ENCODE measurements at regions not wholly inside any gene's neighbourhood (a gene's known extent, or its start where the extent isn't known, plus 50 kb on each side); places are given as distances from the start of the nearest gene placed in this dataset.

DNA sequence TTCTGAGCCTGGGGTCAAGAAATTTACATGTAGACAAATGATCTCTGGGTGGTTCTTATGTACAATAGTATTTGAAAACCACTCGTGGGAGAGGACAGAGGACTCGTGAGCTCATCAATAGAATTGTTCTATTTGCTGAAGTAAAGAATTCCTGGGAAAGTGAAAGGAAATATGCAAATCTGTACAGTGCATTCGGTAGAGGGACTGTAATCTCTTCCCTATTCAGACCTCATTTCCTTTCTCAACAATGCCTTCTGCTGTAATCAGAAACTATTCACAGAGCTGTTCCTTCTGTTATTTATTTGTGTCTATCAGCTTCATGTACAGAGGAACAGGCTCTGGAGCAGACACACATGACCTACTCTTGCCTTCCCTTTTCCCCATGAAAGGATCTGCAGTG is 709.4 kb upstream of the KIRREL3 start:
- H3K4me3 ChIP-seq (ENCODE audit: control insufficient read depth, low read depth, low read length) = no peak overlapping the region
- TF ChIP-seq, protein P1, sequence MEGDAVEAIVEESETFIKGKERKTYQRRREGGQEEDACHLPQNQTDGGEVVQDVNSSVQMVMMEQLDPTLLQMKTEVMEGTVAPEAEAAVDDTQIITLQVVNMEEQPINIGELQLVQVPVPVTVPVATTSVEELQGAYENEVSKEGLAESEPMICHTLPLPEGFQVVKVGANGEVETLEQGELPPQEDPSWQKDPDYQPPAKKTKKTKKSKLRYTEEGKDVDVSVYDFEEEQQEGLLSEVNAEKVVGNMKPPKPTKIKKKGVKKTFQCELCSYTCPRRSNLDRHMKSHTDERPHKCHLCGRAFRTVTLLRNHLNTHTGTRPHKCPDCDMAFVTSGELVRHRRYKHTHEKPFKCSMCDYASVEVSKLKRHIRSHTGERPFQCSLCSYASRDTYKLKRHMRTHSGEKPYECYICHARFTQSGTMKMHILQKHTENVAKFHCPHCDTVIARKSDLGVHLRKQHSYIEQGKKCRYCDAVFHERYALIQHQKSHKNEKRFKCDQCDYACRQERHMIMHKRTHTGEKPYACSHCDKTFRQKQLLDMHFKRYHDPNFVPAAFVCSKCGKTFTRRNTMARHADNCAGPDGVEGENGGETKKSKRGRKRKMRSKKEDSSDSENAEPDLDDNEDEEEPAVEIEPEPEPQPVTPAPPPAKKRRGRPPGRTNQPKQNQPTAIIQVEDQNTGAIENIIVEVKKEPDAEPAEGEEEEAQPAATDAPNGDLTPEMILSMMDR (IDR thresholded peaks at IDR 0.05; ENCODE audit: control insufficient read depth, insufficient read depth, low read depth, low read length, missing control alignments) = no peak
- no peak for DNase-seq (ENCODE audit: low read depth)

- DNase-seq (ENCODE audit: low read depth) = no peak
- TF ChIP-seq, protein P1 (IDR thresholded peaks at IDR 0.05; ENCODE audit: control insufficient read depth, insufficient read depth, low read depth, low read length, missing control alignments) = no peak
- no peak overlapping the region for H3K4me3 ChIP-seq (ENCODE audit: control insufficient read depth, low read depth, low read length)
Measured at GRCh38 chr11:127693686-127694085, 693.1 kb upstream of the KIRREL3 start.

DNA sequence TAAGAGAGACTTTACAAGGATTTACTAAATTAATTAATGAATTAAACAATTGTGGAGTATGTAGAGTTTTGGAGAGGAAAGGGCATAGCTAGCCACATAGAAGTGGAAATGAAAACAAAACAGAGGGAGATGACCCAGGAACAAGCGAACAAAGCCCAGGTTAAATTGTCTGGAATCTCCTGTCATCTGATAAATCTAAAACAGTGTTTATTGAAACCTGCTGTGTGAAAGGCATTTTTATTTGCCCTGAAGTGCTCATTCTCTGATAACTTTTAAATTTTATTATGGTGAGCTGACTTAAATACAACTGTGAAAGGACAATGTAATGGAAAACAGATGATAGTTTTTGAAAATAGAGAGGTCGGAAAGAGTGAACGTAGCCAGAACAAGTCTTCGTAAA is 682.8 kb upstream of the KIRREL3 start:
- no peak overlapping the region for H3K4me3 ChIP-seq (ENCODE audit: control insufficient read depth, low read depth, low read length)
- DNase-seq (ENCODE audit: low read depth) = no peak
- TF ChIP-seq, protein P1 (IDR thresholded peaks at IDR 0.05; ENCODE audit: control insufficient read depth, insufficient read depth, low read depth, low read length, missing control alignments) = no peak

GRCh38 chr11:127679816-127680545 is 679.4 kb upstream of the KIRREL3 start:
- no peak for DNase-seq (ENCODE audit: low read depth)
- H3K4me3 ChIP-seq (ENCODE audit: control insufficient read depth, low read depth, low read length) = no peak overlapping the region
- TF ChIP-seq, protein P1 (IDR thresholded peaks at IDR 0.05; ENCODE audit: control insufficient read depth, insufficient read depth, low read depth, low read length, missing control alignments) = no peak

DNA sequence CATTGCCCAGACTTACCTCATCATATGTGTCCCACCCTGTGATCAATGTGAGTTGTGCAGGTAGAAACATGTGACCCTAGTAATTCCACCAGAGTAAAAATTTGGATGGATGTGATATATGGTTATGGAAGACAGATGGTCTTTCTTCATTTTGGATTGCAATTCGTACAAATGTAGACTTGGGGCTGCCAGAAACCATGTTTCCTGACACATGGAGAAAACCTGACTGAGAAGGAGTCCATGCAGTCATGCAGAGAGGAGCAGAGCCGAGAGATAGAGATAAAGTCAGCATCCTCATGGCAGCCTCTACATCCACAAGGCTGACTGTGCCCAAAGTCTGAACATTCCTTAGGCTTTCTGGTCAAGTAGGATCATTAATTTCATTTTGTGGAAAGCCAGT is 678.1 kb upstream of the KIRREL3 start:
- TF ChIP-seq, protein P1 (IDR thresholded peaks at IDR 0.05; ENCODE audit: control insufficient read depth, insufficient read depth, low read depth, low read length, missing control alignments) = no peak
- no peak for DNase-seq (ENCODE audit: low read depth)
- H3K4me3 ChIP-seq (ENCODE audit: control insufficient read depth, low read depth, low read length) = no peak overlapping the region

GRCh38 chr11:127677660-127678425 is 677.3 kb upstream of the KIRREL3 start:
- no peak overlapping the region for H3K4me3 ChIP-seq (ENCODE audit: control insufficient read depth, low read depth, low read length)
- TF ChIP-seq, protein P1 (IDR thresholded peaks at IDR 0.05; ENCODE audit: control insufficient read depth, insufficient read depth, low read depth, low read length, missing control alignments) = no peak
- DNase-seq (ENCODE audit: low read depth) = no peak

All from AG09309 (cell line).